ENCODE measurements at regions not wholly inside any gene's neighbourhood (a gene's known extent, or its start where the extent isn't known, plus 50 kb on each side); places are given as distances from the start of the nearest gene placed in this dataset.

DNA sequence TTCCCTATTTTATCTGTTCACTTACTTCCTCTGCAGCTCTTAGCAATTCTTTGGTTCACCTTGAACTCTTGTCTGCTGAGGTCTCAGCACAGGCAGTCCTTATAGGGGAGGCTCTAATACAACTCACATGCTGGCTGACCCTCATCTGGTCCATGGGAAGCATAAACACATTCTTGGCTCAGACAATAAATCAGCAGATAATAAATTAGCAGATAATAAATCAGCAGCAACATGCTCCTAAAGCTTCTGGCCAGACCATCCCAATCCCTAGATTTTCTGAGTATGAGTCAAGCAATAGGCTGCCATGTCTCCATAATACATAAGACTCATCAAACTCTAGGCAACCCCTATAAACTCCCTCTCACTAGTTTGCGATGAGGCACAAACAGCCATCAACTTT, 208.6 kb upstream of the STEAP4 start:
- TF ChIP-seq, protein P1, sequence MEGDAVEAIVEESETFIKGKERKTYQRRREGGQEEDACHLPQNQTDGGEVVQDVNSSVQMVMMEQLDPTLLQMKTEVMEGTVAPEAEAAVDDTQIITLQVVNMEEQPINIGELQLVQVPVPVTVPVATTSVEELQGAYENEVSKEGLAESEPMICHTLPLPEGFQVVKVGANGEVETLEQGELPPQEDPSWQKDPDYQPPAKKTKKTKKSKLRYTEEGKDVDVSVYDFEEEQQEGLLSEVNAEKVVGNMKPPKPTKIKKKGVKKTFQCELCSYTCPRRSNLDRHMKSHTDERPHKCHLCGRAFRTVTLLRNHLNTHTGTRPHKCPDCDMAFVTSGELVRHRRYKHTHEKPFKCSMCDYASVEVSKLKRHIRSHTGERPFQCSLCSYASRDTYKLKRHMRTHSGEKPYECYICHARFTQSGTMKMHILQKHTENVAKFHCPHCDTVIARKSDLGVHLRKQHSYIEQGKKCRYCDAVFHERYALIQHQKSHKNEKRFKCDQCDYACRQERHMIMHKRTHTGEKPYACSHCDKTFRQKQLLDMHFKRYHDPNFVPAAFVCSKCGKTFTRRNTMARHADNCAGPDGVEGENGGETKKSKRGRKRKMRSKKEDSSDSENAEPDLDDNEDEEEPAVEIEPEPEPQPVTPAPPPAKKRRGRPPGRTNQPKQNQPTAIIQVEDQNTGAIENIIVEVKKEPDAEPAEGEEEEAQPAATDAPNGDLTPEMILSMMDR (IDR thresholded peaks at IDR 0.05): no peak
- TF ChIP-seq POLR2A (IDR thresholded peaks at IDR 0.05) (no peak), EP300 (IDR thresholded peaks at IDR 0.05) (no peak)

Data from ovary (tissue), 3 donors.